ENCODE measurements at regions not wholly inside any gene's neighbourhood (a gene's known extent, or its start where the extent isn't known, plus 50 kb on each side); places are given as distances from the start of the nearest gene placed in this dataset.

- TF ChIP-seq, protein P1, sequence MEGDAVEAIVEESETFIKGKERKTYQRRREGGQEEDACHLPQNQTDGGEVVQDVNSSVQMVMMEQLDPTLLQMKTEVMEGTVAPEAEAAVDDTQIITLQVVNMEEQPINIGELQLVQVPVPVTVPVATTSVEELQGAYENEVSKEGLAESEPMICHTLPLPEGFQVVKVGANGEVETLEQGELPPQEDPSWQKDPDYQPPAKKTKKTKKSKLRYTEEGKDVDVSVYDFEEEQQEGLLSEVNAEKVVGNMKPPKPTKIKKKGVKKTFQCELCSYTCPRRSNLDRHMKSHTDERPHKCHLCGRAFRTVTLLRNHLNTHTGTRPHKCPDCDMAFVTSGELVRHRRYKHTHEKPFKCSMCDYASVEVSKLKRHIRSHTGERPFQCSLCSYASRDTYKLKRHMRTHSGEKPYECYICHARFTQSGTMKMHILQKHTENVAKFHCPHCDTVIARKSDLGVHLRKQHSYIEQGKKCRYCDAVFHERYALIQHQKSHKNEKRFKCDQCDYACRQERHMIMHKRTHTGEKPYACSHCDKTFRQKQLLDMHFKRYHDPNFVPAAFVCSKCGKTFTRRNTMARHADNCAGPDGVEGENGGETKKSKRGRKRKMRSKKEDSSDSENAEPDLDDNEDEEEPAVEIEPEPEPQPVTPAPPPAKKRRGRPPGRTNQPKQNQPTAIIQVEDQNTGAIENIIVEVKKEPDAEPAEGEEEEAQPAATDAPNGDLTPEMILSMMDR (IDR thresholded peaks at IDR 0.05; ENCODE audit: extremely low read depth in 1 of 2, insufficient read depth in 1 of 2, low read depth in 1 of 2, low read length in 2 of 2): no peak
- no peak for TF ChIP-seq POLR2A (IDR thresholded peaks at IDR 0.05; ENCODE audit: low read depth, low read length)
These were observed 465.8 kb downstream of the FRK start for GRCh38 chr6:115594891-115595290.
